ENCODE measurements at regions not wholly inside any gene's neighbourhood (a gene's known extent, or its start where the extent isn't known, plus 50 kb on each side); places are given as distances from the start of the nearest gene placed in this dataset.

DNA sequence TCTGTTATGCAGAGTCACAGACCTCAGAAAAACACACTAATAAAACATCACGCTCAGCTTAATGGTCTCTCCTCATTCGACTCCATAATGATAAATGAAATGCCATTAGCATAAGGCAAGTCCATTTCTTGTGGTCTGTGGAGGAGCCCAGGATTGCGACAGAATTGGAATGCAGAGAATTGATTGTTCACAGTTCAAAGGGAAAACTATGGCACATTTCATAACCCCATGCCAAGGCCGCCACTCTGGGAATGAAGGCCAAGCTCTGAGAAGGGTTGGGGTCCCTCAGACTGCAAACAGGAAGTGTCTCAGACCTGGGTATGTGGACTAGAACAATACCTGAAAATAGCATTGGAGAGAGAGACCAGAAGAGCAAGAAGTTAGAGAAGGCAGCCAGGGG lies 398.9 kb downstream of the ADRA2A start:
- Histone ChIP-seq H4K20me1 (ENCODE audit: control insufficient read depth, insufficient read depth) (no peaks in the 10 kb centered on the region), H3K9me3 (replicated peaks; ENCODE audit: control insufficient read depth, insufficient read depth, low read length) (no peaks in the 10 kb centered on the region), H3K79me2 (ENCODE audit: control insufficient read depth, insufficient read depth, low read length) (no peaks in the 10 kb centered on the region), H3K36me3 (ENCODE audit: control insufficient read depth in 2 of 2, insufficient read depth in 2 of 2, low read length in 1 of 2) (no peaks in the 10 kb centered on the region), H3K4me3 (no peak overlapping the region), H3K27me3 (replicated peaks in 1 of 2; ENCODE audit: control insufficient read depth in 2 of 2, insufficient read depth in 2 of 2, low read length in 1 of 2) (no peaks in the 10 kb centered on the region), H2AFZ (ENCODE audit: control insufficient read depth, low read depth, low read length) (no peak overlapping the region), H3K9ac (ENCODE audit: control insufficient read depth, insufficient read depth, low read length) (no peak overlapping the region), H3K4me2 (ENCODE audit: control insufficient read depth, insufficient read depth) (no peak overlapping the region), H3K27ac (ENCODE audit: control insufficient read depth, insufficient read depth) (no peak overlapping the region), H3K4me1 (ENCODE audit: control insufficient read depth, insufficient read depth, low read length) (no peaks in the 10 kb centered on the region)
- no peak for TF ChIP-seq SMARCA5 (IDR thresholded peaks at IDR 0.05)
- no peak for TF ChIP-seq MTA2 (IDR thresholded peaks at IDR 0.05; ENCODE audit: low read depth)
- TF ChIP-seq SUZ12 (IDR thresholded peaks at IDR 0.05; ENCODE audit: unreplicated experiment) = no peak
- no peak for TF ChIP-seq MYB (IDR thresholded peaks at IDR 0.05; ENCODE audit: borderline replicate concordance, low read depth, low read length)
- no peak for TF ChIP-seq NFYB (IDR thresholded peaks at IDR 0.05; ENCODE audit: insufficient read depth, low read depth, low read length)
- no peak for TF ChIP-seq PML (IDR thresholded peaks at IDR 0.05; ENCODE audit: low read length)
- no peak for TF ChIP-seq DPF2 (IDR thresholded peaks at IDR 0.05)
- TF ChIP-seq SMAD1 (IDR thresholded peaks at IDR 0.05; ENCODE audit: low read depth, partially characterized antibody) = no peak
- no peak for TF ChIP-seq SUPT20H (IDR thresholded peaks at IDR 0.05; ENCODE audit: borderline replicate concordance, control insufficient read depth, low read depth, low read length)
- TF ChIP-seq ATF3 (IDR thresholded peaks at IDR 0.05; ENCODE audit: borderline replicate concordance, extremely low read depth, low read depth, low read length) = no peak
- CTCF ChIA-PET = no interaction called here
- DNase-seq (ENCODE audit: low read depth, low spot score) = no peak
- SMC1A ChIA-PET (ENCODE audit: uncharacterized antibody, unreplicated experiment) = no interaction called here
- RAD21 ChIA-PET (ENCODE audit: unreplicated experiment) = no interaction called here
- ATAC-seq = no peak
- intact Hi-C loops (cut with micrococcal nuclease; ENCODE audit: unreplicated experiment) (no loop called here), in situ Hi-C loops (cut with MboI) (no loop called here)
- WGBS (ENCODE audit: insufficient coverage, insufficient replicate concordance, low lambda C conversion rate, missing lambda C conversion rate) = 52% methylated on average over 4 of the region's 4 CpGs
- POLR2A ChIA-PET = no interaction called here
- no TSS peak for BruUV-seq (replicated peaks)
- FAIRE-seq = no peak

DNA sequence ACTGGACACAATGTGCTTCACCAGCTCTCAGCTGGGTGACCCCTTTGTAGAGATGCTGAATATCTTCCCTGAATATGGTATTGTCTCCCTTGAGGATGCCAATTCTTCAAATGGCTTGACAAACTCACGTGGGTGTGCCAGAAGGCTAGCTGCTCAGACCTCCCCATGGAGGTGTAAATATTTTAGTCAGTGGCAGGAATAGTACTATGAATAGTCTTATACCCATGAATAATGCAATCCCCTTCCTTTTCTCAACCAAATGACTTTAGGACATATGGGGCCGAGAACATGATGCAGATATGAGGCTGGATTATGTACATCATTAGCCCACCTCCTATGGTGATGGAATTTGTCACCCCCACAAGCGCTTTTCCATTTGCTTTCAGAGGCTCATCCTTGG lies 401.8 kb downstream of the ADRA2A start:
- Histone ChIP-seq H2AFZ (ENCODE audit: control insufficient read depth, low read depth, low read length) (no peak overlapping the region), H3K9me3 (replicated peaks; ENCODE audit: control insufficient read depth, insufficient read depth, low read length) (no peaks in the 10 kb centered on the region), H3K4me1 (ENCODE audit: control insufficient read depth, insufficient read depth, low read length) (no peaks in the 10 kb centered on the region), H4K20me1 (ENCODE audit: control insufficient read depth, insufficient read depth) (no peaks in the 10 kb centered on the region), H3K79me2 (ENCODE audit: control insufficient read depth, insufficient read depth, low read length) (no peaks in the 10 kb centered on the region), H3K4me2 (ENCODE audit: control insufficient read depth, insufficient read depth) (no peak overlapping the region), H3K4me3 (no peak overlapping the region), H3K27me3 (replicated peaks in 1 of 2; ENCODE audit: control insufficient read depth in 2 of 2, insufficient read depth in 2 of 2, low read length in 1 of 2) (no peaks in the 10 kb centered on the region), H3K36me3 (ENCODE audit: control insufficient read depth in 2 of 2, insufficient read depth in 2 of 2, low read length in 1 of 2) (no peaks in the 10 kb centered on the region), H3K9ac (ENCODE audit: control insufficient read depth, insufficient read depth, low read length) (no peak overlapping the region), H3K27ac (ENCODE audit: control insufficient read depth, insufficient read depth) (no peak overlapping the region)
- FAIRE-seq (no peak), DNase-seq (ENCODE audit: low read depth, low spot score) (no peak), ATAC-seq (no peak)
- in situ Hi-C loops (cut with MboI) = no loop called here
- WGBS (ENCODE audit: insufficient coverage, insufficient replicate concordance, low lambda C conversion rate, missing lambda C conversion rate) = 0% methylated on average over 3 of the region's 3 CpGs
- intact Hi-C loops (cut with micrococcal nuclease; ENCODE audit: unreplicated experiment) = no loop called here
- no TSS peak for BruUV-seq (replicated peaks)
- SMC1A ChIA-PET (ENCODE audit: uncharacterized antibody, unreplicated experiment) = no interaction called here
- POLR2A ChIA-PET = no interaction called here
- RAD21 ChIA-PET (ENCODE audit: unreplicated experiment) = no interaction called here
- CTCF ChIA-PET = no interaction called here
- no peak for TF ChIP-seq SIX5 (IDR thresholded peaks at IDR 0.05; ENCODE audit: low read depth, low read length, severe bottlenecking)
- TF ChIP-seq USF2 (IDR thresholded peaks at IDR 0.05; ENCODE audit: borderline replicate concordance, low read depth, low read length) = no peak
- no peak for TF ChIP-seq CTCF (IDR thresholded peaks at IDR 0.05 in 2 of 3, conservative IDR thresholded peaks at IDR 0.05 in 1 of 3; ENCODE audit: control insufficient read depth in 2 of 3, extremely low read depth in 1 of 3, insufficient read depth in 1 of 3, low read depth in 3 of 3, low read length in 3 of 3)
- no peak for TF ChIP-seq ATF2 (IDR thresholded peaks at IDR 0.05; ENCODE audit: low read length)
- no peak for TF ChIP-seq EED (IDR thresholded peaks at IDR 0.05; ENCODE audit: low read depth)
- no peak for TF ChIP-seq TARDBP (IDR thresholded peaks at IDR 0.05; ENCODE audit: borderline replicate concordance)
